HG02610 (cell line): ENCODE measurements at regions not wholly inside any gene's neighbourhood (a gene's known extent, or its start where the extent isn't known, plus 50 kb on each side); places are given as distances from the start of the nearest gene placed in this dataset.

Source experiments
- ATAC-seq: cut with Tn5 transposase; IDR thresholded peaks from one replicate; pipeline ENCODE4 v1.9.1; 2021; ENCODE audit warnings: mild to moderate bottlenecking, moderate library complexity; ENCODE audit not compliant: unreplicated experiment

GRCh38 chr21:25054689-25055088 lies 552.6 kb downstream of the MRPL39 start:
- no peak for ATAC-seq

GRCh38 chr21:25039461-25040380 lies 567.6 kb downstream of the MRPL39 start:
- peak; percentile 92 for ATAC-seq

- no peak for ATAC-seq
Measured at GRCh38 chr21:25036775-25037174, 570.5 kb downstream of the MRPL39 start.

- no peak for ATAC-seq
Measured at GRCh38 chr21:25031750-25032149, 575.5 kb downstream of the MRPL39 start.

GRCh38 chr21:25029580-25029979 lies 577.7 kb downstream of the MRPL39 start:
- no peak for ATAC-seq

GRCh38 chr21:25025596-25025995 lies 581.7 kb downstream of the MRPL39 start:
- no peak for ATAC-seq

- no peak for ATAC-seq
Measured at GRCh38 chr21:25024639-25025038, 582.6 kb downstream of the MRPL39 start.

- ATAC-seq, result no peak
Measured at GRCh38 chr21:25005388-25005787, 601.9 kb downstream of the MRPL39 start.

GRCh38 chr21:25002676-25003075 lies 604.6 kb downstream of the MRPL39 start:
- no peak for ATAC-seq

- no peak for ATAC-seq
Measured at GRCh38 chr21:24995216-24995615, 612.1 kb downstream of the MRPL39 start.

- peak; percentile 46 for ATAC-seq
Measured at GRCh38 chr21:24994717-24995116, 612.6 kb downstream of the MRPL39 start.

GRCh38 chr21:24989516-24989915 lies 617.8 kb downstream of the MRPL39 start:
- no peak for ATAC-seq

- ATAC-seq, result no peak
Measured at GRCh38 chr21:24988941-24989340, 618.3 kb downstream of the MRPL39 start.

- ATAC-seq, result peak; percentile 63
Measured at GRCh38 chr21:24976238-24976637, 631.0 kb downstream of the MRPL39 start.

GRCh38 chr21:24969068-24969467 lies 638.2 kb downstream of the MRPL39 start:
- no peak for ATAC-seq

- peak; percentile 95 for ATAC-seq
Measured at GRCh38 chr21:24955275-24955961, 651.9 kb downstream of the MRPL39 start.

- ATAC-seq, result no peak
Measured at GRCh38 chr21:24948186-24948585, 659.1 kb downstream of the MRPL39 start.

- no peak for ATAC-seq
Measured at GRCh38 chr21:24945910-24946309, 661.4 kb downstream of the MRPL39 start.

- ATAC-seq, result no peak
Measured at GRCh38 chr21:24941316-24942185, 665.7 kb downstream of the MRPL39 start.

- ATAC-seq, result no peak
Measured at GRCh38 chr21:24939291-24939690, 668.0 kb downstream of the MRPL39 start.

- no peak for ATAC-seq
Measured at GRCh38 chr21:24938573-24938972, 668.7 kb downstream of the MRPL39 start.
